Thoracic aorta (tissue), 2 donors: ENCODE measurements at regions not wholly inside any gene's neighbourhood (a gene's known extent, or its start where the extent isn't known, plus 50 kb on each side); places are given as distances from the start of the nearest gene placed in this dataset.

ENCODE experiments used
- ATAC-seq: fragments of 150-250 bp; one replicate; pipeline ENCODE4 v1.8.0; 2017; ENCODE audit warnings: low read depth; ENCODE audit not compliant: insufficient number of reproducible peaks, low FRiP score
- DNase-seq: peaks from one replicate; pipeline ENCODE4 v3.0.0-alpha.2; 2020; ENCODE audit warnings: low spot score
- H3K27ac ChIP-seq, 2 donors: fragments of 200-600 bp; sonication (generic); 1 replicate in 1 of 2; 2 replicates in 1 of 2; pipeline ENCODE4 v1.5.1; 2016; ENCODE audit warnings: mild to moderate bottlenecking in 2 of 2, moderate library complexity in 2 of 2
- H3K27me3 ChIP-seq: fragments of 200-600 bp; sonication (generic); replicated peaks from 2 replicates; pipeline ENCODE4 v1.6.0; 2016; ENCODE audit warnings: mild to moderate bottlenecking; ENCODE audit not compliant: insufficient read depth
- H3K36me3 ChIP-seq: fragments of 200-600 bp; sonication (generic); one replicate; pipeline ENCODE4 v1.5.1; 2016
- H3K4me1 ChIP-seq, 2 donors: fragments of 200-600 bp; sonication (generic); 1 replicate in 1 of 2; 2 replicates in 1 of 2; pipeline versions ENCODE4 v1.5.1 to v1.6.0; 2016; ENCODE audit warnings: low read depth in 2 of 2, mild to moderate bottlenecking in 1 of 2; ENCODE audit not compliant: control insufficient read depth in 1 of 2
- H3K4me3 ChIP-seq: fragments of 200-600 bp; sonication (generic); 2 replicates; pipeline ENCODE4 v1.5.1; 2016; ENCODE audit warnings: mild to moderate bottlenecking
- H3K9me3 ChIP-seq: fragments of 200-600 bp; sonication (generic); 2 replicates; pipeline ENCODE4 v1.5.1; 2016
- TF ChIP-seq, protein P1 (sequence below): fragments of 200-600 bp; sonication (generic); IDR thresholded peaks from one replicate; pipeline ENCODE4 v1.5.1; 2019; ENCODE audit warnings: antibody characterized with exemption

DNA sequence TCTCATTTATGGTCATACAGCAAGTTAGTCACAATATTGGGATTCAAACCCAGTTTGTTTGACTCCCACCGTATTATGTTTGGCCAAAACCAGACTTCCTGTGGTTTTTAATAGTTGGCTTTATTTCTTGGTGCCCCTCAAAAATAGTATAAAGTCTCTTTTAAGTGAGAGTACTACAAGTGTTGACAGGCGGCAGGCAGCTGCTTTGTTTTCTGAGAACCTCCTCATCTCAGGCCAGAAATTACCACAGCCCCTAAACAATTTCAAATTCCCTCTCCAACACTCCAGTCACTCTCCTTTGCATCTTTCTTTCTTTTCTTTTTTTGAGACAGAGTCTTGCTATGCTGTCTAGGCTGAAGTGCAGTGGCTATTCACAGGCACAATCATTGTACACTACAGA, 121.5 kb downstream of the POLR2M start:
- no peak overlapping the region for H3K27ac ChIP-seq
- no peak for DNase-seq
- TF ChIP-seq, protein P1, sequence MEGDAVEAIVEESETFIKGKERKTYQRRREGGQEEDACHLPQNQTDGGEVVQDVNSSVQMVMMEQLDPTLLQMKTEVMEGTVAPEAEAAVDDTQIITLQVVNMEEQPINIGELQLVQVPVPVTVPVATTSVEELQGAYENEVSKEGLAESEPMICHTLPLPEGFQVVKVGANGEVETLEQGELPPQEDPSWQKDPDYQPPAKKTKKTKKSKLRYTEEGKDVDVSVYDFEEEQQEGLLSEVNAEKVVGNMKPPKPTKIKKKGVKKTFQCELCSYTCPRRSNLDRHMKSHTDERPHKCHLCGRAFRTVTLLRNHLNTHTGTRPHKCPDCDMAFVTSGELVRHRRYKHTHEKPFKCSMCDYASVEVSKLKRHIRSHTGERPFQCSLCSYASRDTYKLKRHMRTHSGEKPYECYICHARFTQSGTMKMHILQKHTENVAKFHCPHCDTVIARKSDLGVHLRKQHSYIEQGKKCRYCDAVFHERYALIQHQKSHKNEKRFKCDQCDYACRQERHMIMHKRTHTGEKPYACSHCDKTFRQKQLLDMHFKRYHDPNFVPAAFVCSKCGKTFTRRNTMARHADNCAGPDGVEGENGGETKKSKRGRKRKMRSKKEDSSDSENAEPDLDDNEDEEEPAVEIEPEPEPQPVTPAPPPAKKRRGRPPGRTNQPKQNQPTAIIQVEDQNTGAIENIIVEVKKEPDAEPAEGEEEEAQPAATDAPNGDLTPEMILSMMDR, result no peak
- H3K4me3 ChIP-seq, result no peak overlapping the region
- peaks cover 0 to 8% of the 10 kb centered on the region in 2 donors for H3K4me1 ChIP-seq
- no peaks in the 10 kb centered on the region for H3K36me3 ChIP-seq
- ATAC-seq, result no peak
- no peaks in the 10 kb centered on the region for H3K9me3 ChIP-seq
- H3K27me3 ChIP-seq, result no peaks in the 10 kb centered on the region

DNA sequence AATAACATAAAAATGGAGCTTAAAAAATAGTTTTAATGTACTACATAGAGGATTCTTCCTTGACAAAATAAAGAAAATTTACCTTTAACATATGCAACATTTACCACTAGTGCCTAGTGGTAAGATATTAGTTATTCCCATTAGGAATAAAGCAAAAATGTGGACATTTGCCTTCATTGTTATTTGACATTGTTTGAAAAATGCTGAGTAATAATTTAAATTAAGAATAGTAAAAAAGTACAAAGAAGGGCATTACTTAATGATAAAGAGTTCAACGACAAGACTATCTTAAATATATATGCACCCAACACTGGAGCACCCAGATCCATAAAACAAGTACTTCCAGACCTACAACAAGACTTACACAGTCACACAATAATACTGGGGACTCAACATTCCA, 125.7 kb downstream of the POLR2M start:
- Histone ChIP-seq H3K9me3 (peaks cover 2% of the 10 kb centered on the region), H3K4me3 (no peak overlapping the region), H3K27ac (no peak overlapping the region), H3K36me3 (no peaks in the 10 kb centered on the region), H3K27me3 (no peaks in the 10 kb centered on the region), H3K4me1 (no peaks in the 10 kb centered on the region)
- TF ChIP-seq, protein P1, result no peak
- ATAC-seq, result no peak
- no peak for DNase-seq

DNA sequence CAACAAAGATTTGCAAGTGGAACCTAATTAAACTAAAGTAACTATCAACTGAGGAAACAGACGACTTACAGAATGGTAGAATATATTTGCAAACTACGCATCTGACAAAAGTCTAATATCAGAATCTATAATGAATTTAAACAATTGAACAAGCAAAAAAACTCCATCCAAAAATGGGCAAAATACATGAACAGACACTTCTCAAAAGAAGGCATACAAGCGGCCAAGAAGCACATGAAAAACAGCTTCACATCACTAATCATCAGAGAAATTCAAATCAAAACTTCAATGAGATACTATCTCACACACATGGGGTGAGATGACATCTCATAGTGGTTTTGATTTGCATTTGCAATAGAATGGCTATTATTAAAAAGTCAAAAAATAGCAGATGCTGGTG, 128.6 kb downstream of the POLR2M start:
- DNase-seq (no peak), ATAC-seq (no peak)
- Histone ChIP-seq H3K36me3 (no peaks in the 10 kb centered on the region), H3K4me1 (no peaks in the 10 kb centered on the region), H3K4me3 (no peak overlapping the region), H3K27ac (no peak overlapping the region), H3K9me3 (peaks cover 2% of the 10 kb centered on the region), H3K27me3 (no peaks in the 10 kb centered on the region)
- TF ChIP-seq, protein P1, result no peak

DNA sequence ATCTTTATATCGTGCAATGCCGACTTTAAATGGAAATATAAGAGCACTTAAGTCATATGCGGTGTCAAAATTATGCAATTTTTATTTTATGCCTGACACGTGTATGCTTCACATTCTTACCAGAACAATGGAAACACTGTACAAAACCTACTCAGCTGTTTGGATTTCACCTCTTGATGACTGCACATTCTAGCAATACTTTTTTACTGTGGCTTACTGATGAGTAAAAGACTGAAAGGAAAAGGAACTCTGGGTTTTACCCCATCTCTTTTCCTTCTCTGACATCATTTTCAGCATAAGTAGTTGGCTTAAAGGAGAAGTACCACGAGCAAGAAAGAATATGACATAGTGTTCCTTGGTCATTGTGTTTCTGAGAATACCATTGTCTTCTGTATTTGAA, 142.8 kb downstream of the POLR2M start:
- no peaks in the 10 kb centered on the region for H3K9me3 ChIP-seq
- H3K27ac ChIP-seq, result no peak overlapping the region
- ATAC-seq (no peak), DNase-seq (no peak)
- H3K4me3 ChIP-seq, result no peak overlapping the region
- H3K4me1 ChIP-seq, result no peaks in the 10 kb centered on the region
- no peaks in the 10 kb centered on the region for H3K36me3 ChIP-seq
- TF ChIP-seq, protein P1, result no peak
- no peaks in the 10 kb centered on the region for H3K27me3 ChIP-seq

DNA sequence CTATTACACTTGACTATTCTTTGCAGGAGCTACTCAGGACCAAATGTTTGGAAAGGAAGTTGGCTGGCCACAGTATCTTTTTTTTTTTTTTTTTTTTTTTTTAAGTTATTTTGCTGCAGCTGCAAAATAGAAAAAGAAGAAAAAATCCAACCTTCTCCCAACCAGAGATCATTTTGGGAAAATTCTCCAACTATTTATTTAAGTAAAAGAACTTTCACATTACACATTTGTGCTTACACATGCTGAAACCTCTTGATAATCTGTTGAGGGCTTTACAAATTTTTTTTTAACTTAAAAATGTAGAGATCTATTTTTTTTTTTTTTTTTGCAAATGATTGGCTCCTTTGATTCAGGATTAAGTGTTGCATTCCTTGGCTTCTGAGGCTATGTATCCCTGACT, 148.0 kb downstream of the POLR2M start:
- no peaks in the 10 kb centered on the region for H3K4me1 ChIP-seq
- no peak overlapping the region for H3K27ac ChIP-seq
- H3K27me3 ChIP-seq, result no peaks in the 10 kb centered on the region
- TF ChIP-seq, protein P1, result no peak
- ATAC-seq (no peak), DNase-seq (no peak)
- H3K36me3 ChIP-seq, result no peaks in the 10 kb centered on the region
- H3K4me3 ChIP-seq, result no peak overlapping the region
- H3K9me3 ChIP-seq, result no peaks in the 10 kb centered on the region
